ENCODE measurements at regions not wholly inside any gene's neighbourhood (a gene's known extent, or its start where the extent isn't known, plus 50 kb on each side); places are given as distances from the start of the nearest gene placed in this dataset.

GRCh38 chr4:164423819-164424218 is 330.1 kb upstream of the SMIM31 start:
- no peak for DNase-seq (ENCODE audit: low spot score)
- no peak for ATAC-seq (ENCODE audit: low FRiP score)
- TF ChIP-seq CTCF (IDR thresholded peaks at IDR 0.05), result no peak

DNA sequence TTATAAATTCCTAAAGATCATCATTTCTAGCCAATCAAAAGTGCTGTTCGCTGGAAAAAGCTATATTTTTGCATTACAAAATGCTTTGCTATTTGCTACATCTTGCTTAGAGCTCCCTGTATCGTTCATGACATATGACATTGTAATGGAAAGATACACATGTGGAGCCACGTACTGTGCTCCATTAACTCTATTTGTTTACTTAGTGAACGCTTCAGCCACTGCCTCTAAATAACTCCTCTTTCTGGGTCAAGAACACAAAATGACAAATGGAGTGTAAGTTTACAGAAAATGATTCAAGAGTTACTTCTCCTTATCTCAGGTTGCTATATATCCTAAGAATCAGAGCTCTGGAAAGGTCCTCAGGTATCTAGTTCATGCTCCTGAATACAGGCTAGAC is 329.1 kb upstream of the SMIM31 start:
- no peak for TF ChIP-seq CTCF (IDR thresholded peaks at IDR 0.05)
- ATAC-seq (ENCODE audit: low FRiP score) (no peak), DNase-seq (ENCODE audit: low spot score) (no peak)

GRCh38 chr4:164428561-164428960 is 325.4 kb upstream of the SMIM31 start:
- ATAC-seq (ENCODE audit: low FRiP score) (no peak), DNase-seq (ENCODE audit: low spot score) (no peak)

DNA sequence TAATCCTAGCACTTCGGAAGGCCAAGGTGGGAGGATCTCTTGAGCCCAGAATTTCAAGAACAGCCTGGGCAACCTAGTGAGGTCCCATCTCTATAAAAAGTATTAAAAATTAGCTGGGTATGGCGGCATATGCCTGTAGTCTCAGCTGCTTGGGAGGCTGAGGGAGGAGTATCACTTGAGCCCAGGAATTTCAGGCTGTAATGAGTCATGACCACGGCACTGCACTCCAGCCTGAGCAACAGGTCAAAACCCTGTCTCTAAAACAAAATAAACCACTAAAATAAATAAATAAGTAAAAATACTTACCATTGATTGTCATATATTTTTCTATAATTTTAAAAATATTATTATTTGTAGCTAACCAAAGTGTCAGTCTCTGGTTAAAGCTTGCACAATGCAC is 315.6 kb upstream of the SMIM31 start:
- ATAC-seq (ENCODE audit: low FRiP score) (no peak), DNase-seq (ENCODE audit: low spot score) (no peak)
- TF ChIP-seq CTCF (IDR thresholded peaks at IDR 0.05), result no peak

More at GRCh38 chr4:164428561-164428960, 325.4 kb upstream of the SMIM31 start:
- TF ChIP-seq CTCF (IDR thresholded peaks at IDR 0.05), result no peak

DNA sequence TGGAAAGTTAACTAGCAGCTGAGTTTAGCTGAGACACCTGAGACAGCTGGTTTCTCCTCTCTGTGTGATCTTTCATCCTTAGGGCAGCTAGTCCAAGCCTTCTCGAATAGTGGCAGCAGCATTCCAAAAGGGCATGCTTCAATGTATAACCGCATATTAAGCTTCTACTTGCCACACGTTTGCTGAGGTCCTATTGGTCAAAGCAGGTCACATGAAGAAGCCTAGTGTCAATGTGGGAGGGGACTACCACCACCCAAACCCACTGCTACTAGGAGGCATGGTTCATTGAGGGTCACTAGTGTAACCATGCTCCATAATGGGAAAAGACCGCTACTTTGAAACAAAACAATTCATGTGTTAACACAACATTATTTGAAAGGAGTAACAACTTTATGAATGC is 314.9 kb upstream of the SMIM31 start:
- DNase-seq (ENCODE audit: low spot score) (no peak), ATAC-seq (ENCODE audit: low FRiP score) (no peak)
- no peak for TF ChIP-seq CTCF (IDR thresholded peaks at IDR 0.05)

GRCh38 chr4:164440199-164440598 is 313.7 kb upstream of the SMIM31 start:
- ATAC-seq (ENCODE audit: low FRiP score), result no peak
- no peak for TF ChIP-seq CTCF (IDR thresholded peaks at IDR 0.05)
- no peak for DNase-seq (ENCODE audit: low spot score)

- ATAC-seq (ENCODE audit: low FRiP score) (no peak), DNase-seq (ENCODE audit: low spot score) (no peak)
- TF ChIP-seq CTCF (IDR thresholded peaks at IDR 0.05), result no peak
Observed at GRCh38 chr4:164441109-164441508, 312.8 kb upstream of the SMIM31 start.

Data from omental fat pad (tissue), 3 donors.